ENCODE measurements at regions not wholly inside any gene's neighbourhood (a gene's known extent, or its start where the extent isn't known, plus 50 kb on each side); places are given as distances from the start of the nearest gene placed in this dataset.

- TF ChIP-seq, protein P1, sequence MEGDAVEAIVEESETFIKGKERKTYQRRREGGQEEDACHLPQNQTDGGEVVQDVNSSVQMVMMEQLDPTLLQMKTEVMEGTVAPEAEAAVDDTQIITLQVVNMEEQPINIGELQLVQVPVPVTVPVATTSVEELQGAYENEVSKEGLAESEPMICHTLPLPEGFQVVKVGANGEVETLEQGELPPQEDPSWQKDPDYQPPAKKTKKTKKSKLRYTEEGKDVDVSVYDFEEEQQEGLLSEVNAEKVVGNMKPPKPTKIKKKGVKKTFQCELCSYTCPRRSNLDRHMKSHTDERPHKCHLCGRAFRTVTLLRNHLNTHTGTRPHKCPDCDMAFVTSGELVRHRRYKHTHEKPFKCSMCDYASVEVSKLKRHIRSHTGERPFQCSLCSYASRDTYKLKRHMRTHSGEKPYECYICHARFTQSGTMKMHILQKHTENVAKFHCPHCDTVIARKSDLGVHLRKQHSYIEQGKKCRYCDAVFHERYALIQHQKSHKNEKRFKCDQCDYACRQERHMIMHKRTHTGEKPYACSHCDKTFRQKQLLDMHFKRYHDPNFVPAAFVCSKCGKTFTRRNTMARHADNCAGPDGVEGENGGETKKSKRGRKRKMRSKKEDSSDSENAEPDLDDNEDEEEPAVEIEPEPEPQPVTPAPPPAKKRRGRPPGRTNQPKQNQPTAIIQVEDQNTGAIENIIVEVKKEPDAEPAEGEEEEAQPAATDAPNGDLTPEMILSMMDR (IDR thresholded peaks at IDR 0.05): no peak
Observed at GRCh38 chr6:82521861-82522260, 158.2 kb downstream of the TPBG start.

GRCh38 chr6:82524031-82524430, 160.4 kb downstream of the TPBG start:
- TF ChIP-seq, protein P1 (IDR thresholded peaks at IDR 0.05): no peak

DNA sequence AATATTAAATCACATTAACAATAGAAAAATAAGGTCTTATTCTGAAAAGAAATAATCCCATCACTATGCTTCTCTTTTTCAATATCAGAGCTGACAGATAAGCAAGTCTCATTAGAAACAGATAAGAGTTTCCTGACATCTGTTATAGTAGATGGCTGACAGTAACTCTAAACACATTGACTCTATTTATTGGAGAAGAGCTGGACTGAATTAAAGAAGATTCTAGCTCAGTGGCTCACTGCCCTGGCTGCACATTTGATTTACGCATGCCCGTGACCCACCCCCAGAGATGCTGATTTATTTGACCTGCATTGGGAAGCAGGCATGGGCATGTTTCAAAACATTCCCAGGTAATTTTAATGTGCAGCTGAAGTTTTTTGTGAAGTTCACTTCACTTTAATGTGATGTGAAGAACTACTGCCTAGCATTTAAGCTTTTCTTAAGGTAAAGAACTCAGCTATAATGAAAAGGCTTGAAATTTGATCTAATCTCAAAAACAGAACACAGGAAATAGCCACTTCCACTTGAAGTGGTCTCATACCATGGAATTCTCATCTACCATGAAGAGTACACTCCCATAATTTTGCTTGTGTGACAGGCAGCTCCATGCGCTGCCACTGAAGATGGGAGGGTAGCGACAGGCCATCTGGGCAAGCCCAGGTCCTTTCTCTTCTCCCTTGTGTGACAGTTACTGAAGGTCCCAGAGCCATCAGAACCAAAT, 162.3 kb downstream of the TPBG start:
- TF ChIP-seq, protein P1 (IDR thresholded peaks at IDR 0.05): no peak

DNA sequence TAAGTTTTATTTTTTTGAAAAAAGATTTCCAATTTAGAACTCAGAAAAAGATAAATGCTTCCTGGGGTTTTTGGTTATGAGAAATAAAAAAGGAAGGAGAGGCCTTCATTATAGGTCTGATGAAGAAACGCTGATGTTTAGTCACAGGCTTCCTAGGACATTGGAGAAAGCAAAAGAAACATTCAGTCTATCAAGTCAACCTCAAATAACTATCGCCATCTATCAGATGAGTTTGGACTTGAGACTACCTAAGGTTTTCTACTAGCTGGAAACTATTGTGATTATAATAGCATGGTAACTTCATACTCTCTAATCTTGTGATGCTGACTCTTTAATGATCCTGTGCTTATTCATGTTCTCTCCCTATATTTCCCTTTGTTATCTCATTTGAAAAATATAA, 171.3 kb downstream of the TPBG start:
- TF ChIP-seq, protein P1 (IDR thresholded peaks at IDR 0.05): no peak

DNA sequence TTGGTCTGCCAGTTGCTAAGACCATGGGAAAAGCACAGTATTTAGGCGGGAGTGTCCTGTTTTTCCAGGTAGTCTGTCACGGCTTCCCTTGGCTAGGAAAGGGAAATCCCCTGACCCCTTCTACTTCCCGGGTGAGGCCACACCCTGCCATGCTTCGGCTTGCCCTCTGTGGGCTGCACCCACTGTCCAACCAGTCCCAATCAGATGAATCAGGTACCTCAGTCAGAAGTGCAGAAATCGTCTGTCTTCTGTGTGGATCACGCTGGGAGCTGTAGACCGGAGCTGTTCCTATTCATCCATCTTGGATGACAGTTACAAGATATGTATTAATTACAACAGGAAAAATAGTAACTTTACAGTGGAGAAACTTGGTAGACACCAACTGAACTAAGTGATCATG, 188.2 kb downstream of the TPBG start:
- TF ChIP-seq, protein P1 (IDR thresholded peaks at IDR 0.05): no peak

DNA sequence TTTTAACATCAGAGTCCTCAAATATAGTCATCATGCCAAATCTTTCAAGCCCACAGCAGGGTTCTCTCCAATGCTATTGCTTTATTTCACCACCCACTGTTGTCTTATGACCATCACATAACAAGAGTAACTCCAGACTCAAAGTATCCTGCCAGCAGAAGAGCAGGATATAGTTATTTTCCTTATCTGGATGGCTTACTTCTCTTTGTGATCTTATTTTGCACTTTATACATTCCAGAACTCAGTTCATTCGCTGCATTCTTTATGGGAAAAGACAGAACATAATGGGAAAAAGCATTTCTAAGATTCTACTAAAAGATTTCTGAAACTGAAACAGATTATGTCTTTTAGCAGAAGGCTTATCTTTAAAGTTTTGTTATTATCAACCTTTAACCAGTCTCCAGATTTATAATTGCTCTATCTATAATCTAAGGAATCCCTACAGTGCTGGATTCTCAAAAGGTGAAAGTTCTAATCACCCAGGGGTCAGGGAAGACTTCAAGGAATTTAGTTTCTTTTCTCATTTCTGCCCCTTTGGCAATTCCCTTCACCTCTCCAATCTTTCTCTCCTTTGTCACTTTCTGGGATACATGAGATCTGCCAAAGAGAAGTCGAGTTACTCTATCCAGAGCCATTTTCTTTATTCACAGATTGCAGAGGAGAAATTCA, 190.4 kb downstream of the TPBG start:
- TF ChIP-seq, protein P1 (IDR thresholded peaks at IDR 0.05): no peak

GRCh38 chr6:82554666-82555065, 191.0 kb downstream of the TPBG start:
- TF ChIP-seq, protein P1 (IDR thresholded peaks at IDR 0.05): no peak
